Posterior cingulate gyrus (tissue), 11 donors: ENCODE measurements at regions not wholly inside any gene's neighbourhood (a gene's known extent, or its start where the extent isn't known, plus 50 kb on each side); places are given as distances from the start of the nearest gene placed in this dataset.
A peak's percentile ranks its signal among the peaks of the same experiment; 100 is the strongest.
"Not testable (repeated sequence)": the region's sequence is repeated elsewhere in the genome, so short reads cannot be mapped to it uniquely, and the experiment has no call there.

Source experiments
- DNase-seq, 10 donors: peaks; one replicate each; pipeline versions ENCODE4 v3.0.0 to v3.0.0-alpha.2; 2020 to 2021; ENCODE audit warnings: mixed read lengths in 3 of 10
- intact Hi-C: fragments of 100-400 bp; cut with DNase I; formaldehyde crosslinking; loops from one replicate; pipeline ENCODE4 v1.15.1; 2023

DNA sequence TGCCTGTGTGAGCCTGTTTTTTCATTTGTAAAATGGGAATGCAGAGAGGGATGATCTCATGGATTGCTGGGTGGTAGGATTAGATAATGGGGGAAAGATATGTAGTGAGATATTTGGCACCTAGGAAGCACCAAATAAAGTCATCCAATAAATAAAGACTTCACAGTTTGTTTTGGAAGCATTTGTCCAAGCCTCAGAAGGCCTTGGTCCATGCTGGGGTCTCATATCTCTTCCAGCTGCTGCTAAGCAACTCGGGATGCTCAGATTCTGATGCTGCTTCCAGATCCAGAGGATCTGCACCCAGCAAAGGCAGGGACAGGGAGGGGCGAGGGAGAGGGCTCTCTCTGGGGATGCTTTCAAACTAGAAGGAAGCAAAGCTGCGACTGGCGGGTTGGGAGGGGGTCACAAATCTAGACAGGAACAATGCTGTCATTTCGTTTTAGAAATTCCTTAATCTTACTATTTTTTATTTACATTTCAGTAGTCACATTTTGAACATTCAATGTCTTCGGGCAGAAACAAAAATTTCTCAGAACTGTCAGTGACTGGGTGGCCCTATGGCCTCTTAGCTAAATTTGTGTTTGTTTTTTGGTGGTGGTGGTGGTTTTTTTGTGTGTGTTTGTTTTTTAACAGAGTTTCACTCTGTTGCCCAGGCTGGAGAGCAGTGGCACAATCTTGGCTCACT, 114.9 kb upstream of the CDH5 start:
- peak in 1 of 10 donors; percentile 46 for DNase-seq
- intact Hi-C loops, result no loop called here

DNA sequence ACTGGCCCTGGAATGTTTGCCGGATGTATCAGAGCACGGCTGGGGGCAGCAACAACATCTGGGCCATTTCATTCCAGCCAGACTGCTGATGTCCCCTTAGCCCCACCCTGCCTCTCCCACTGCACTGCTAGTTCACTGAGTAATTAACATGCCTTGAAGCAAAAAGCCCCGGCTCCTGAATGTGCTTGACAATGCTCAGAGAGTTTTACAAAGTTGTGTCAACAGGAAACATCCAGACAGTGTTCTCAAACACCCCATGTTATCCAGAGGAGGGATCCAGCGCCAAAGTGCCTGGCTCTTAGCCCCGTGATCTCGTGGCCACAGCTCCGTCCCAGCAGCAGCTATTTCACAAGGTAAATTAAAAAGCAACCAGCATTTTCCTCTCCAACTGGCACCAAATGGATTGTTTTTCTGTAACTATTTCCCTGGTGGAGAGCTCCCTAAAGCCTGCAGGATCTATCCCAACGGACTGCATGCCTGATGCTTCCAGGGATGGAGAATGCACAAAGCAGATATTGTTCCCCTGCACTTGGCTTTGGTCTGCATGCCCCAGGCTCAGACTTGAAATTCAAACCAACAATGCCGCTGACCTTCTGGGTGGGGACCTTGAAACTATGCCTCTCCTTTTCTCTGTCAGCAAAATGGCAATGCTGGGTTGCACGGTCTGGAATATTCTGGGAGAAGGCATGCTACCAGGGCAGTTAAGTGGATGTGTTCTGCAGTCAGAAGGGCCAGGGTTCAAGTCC, 115.6 kb upstream of the CDH5 start:
- peak in 4 of 10 donors; percentile 27 to 84 (median 48) for DNase-seq
- intact Hi-C loops, result no loop called here

DNA sequence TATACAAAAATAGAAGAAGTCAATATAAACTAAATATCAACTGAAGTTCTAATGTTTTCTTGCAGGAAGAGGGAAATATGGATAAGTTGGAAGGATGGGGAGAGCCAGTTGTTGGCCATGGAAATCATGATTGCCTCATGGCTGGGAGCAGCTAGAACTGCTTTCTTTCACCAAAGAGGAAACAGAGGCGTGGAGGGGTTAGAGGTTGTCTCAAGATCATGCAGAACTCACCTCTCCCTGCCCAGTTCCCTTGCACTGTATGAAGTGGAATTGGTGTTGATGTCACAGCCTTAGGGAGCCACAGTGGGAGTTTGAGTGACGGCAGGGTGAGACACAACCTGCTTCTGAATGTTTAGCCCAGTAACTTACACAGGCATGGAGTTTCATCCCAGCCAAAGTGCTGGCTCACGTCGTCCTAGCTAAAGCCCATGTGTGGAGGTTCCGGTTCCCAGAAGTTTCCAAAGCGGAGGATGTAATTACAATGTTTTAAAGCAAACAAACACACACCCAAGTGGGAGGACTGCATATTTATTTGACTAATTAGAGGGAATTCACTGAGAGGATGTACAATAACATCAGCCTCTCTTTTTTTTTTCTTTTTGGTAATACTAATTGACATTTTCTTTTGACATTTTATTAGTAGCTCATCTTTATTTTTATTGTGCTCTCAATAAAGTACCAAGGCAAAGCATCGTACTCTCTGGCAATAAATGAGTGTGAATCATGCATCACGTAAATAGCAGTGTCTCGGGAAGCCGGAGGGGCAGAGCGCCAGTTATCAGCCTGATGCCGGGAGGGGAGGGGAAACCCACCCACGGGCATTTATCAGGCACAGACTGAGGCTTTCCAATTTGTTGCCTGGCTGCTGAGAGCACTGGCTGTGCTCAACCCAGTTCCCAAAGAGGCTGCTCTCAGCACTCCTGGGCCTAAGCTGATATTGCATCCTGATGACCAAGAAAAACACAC, 118.7 kb upstream of the CDH5 start:
- peak in 2 of 10 donors; percentile 25 to 83 for DNase-seq
- intact Hi-C loops, result no loop called here

DNA sequence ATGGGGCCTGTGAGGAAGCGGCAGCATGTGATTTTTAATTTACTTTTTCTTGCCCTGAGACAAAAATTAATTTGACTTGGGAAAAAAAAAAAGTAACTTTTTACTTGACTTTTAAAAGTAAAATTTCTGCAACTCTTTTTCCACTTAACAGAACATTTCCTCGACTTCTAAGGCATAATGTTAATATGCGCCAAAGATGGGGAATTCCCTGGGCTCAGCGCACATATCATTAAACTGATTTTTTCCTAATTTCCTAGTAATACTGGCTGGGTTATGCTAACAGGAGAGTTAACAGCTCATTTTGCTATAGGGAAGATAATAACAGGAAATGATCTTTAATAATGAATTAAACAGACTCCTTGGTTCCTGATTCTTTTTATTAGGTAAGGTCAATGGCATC, 120.6 kb upstream of the CDH5 start:
- intact Hi-C loops, result no loop called here
- no peak for DNase-seq

DNA sequence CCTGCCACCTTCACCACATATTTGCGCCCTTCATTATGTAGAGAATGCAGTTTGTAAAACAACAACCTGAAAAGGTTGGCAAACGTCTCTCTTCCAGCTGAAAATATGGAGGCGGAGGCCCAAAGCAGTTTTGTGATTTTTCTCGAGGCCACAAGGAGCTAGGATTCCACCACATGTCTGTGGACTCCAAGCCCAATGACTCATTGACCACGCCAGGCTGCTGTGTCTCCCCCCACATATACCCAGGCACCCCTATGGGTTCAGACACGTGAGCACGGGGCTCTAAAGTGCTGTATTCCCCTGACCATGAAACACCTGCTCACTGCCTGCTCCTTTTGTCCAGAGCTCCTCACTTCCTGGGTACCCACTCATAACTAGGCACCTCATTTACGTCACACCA, 121.4 kb upstream of the CDH5 start:
- no peak for DNase-seq
- intact Hi-C loops, result no loop called here

DNA sequence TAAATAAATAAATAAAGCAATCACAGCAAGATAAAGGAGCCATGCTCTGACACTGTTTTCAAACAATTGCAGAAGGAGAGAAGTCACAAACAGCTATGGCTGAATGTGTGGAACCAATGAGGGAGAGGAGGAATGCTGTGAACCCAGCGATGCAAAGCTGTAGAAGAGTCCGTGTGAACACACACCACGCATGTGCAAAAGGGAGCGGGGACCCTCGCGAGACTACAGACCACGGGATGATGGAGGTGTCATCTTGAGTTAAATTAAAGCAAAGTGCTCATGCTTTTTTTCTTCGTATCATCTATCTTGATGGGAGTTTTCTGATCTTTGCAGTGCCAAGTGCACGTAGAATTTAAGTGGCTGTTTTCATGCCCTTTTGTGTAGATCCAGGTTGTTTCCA, 123.8 kb upstream of the CDH5 start:
- DNase-seq, result peak in 1 of 10 donors; percentile 13
- intact Hi-C loops, result no loop called here

DNA sequence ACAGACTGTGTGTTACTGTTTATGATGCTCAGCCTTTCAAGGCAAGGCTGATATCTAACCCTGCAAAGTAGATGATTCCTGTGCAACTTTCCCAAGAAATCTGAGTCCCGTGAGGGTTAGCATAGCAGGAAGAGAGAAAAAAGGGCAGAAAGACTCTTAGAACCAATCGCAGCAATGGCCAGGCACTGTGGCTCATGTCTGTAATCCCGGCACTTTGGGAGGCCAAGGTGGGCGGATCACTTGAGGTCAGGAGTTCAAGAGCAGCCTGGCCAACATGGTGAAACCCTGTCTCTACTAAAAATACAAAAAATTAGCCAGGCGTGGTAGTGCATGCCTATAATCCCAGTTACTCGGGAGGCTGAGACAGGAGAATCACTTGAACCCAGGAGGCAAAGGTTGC, 124.3 kb upstream of the CDH5 start:
- intact Hi-C loops, DNase-seq: not testable (repeated sequence)

DNA sequence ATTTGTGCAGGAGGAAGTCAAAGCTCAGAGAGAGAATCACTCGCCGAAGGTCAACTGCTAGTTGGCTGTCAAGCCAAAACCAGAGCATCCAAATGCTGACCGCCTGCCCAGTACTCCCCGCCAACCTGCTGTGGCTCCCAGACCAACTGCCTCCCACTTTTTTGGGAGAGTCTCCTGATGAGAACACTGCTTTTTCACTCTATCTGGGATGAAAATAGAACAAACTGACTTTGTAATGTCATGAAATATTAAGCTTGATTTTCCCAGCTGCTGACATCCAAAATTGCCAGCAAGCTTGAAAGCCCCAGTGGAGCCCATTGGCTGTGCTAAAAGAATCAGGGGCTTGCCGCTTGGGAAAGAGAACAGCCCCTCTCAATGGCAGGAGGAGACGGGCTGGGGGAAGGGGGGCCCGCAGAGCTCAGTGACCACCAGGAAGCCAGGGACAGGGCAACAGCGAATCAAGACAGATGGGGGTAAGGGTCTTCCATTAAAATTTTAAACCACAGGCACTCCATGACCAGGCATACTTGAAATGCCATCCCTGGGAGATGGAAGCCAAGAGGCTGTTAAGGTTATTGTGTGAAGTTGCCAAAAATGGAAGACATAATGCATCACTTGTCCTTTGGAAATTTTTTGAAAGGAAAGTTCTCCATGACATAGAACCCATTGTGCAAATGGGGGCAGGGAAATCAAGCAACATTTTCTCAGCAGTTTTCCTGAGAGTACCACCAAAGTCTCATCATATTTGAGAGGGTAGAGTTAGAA, 125.7 kb upstream of the CDH5 start:
- no peak for DNase-seq
- intact Hi-C loops, result no loop called here

DNA sequence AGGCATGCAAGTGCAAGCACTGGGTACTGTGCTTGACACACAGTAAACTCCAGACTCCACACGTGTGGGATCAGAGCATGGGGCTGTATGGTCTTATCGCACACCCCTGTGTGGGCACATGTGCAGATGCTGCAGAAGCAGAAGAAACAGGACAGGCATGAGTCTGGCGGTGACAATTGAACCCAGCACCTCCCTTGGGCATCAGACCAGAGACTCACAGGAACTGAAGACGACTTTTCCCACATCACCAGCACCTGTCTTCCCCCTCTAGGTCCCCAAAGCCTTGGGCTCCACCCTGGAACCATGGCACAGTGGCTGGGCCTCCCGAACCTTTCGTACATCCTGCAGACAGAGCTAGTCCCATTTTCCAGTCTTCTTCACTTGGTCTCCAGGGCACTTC, 126.4 kb upstream of the CDH5 start:
- DNase-seq, result no peak
- intact Hi-C loops, result no loop called here

DNA sequence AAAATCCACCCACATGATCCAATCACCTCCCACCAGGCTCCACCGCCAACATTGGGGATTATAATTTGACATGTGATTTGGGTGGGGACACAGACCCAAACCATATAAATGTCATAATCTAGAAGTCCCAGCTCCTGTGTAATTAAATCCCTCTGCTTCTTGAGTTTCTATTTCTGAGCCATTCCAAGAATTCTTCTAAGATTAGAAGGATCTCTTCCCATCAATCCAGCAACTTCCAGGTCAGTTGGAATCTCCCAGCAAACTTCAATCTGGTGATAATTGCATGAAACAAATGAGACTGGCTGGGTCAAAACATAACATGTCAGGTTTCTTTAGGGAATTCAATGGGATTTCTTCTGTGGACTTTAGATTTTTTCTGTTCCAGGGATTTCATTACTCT, 127.8 kb upstream of the CDH5 start:
- no peak for DNase-seq
- intact Hi-C loops, result no loop called here

DNA sequence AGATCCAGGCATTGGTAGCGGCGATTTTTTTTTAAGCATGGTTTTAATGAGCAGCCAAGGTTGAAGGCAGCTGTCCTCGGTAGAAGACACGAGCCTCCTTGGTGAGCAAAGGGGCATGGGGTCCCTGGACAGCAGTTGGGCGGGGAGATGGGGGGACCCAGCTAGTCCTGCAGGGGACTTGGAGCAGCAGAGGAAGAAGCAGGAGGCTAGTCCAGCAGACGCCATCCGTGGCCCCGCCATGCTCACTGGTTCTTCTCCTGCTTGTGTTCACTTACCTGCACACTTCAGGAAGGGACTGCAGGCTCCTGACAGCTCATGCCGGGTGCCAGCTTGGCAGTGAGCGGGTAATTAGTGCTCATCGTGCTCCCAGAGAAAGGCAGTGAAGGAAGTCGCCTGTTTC, 130.2 kb upstream of the CDH5 start:
- no peak for DNase-seq

DNA sequence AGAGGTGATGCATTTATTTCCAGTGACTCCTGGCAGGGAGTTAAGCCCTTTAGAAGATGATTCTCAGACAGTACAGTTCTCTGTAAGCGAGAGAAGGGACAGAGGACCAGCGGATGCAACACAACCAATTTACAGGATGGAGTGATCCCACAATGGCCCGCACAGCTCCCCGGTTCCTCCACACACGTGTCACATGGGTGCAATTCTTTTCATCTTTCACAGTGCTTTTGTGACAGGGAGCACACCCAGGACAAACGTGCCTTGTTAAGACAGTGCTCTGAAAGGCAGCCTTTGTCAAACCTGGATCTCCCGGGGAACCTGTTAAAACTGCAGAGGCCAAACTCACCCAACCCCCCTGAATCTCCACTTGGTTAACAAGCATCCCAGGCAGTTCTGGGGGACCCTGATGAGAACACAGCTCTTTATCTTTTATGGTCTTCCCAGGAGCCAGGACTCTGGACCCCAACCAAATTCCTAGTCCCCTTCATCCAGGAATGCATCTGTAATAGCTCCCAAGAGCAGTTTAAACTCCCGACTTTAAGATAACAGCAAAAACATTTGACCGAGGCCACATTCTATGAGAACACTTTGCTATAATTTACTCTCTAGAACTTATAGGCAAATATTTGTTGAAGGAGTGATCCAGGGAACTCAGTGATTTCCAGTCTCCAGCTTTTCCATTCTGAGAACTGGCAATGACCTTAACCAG, 134.9 kb upstream of the CDH5 start:
- intact Hi-C loops, result no loop called here
- no peak for DNase-seq

More for the DNA sequence above, 130.2 kb upstream of the CDH5 start:
- intact Hi-C loops, result no loop called here

DNA sequence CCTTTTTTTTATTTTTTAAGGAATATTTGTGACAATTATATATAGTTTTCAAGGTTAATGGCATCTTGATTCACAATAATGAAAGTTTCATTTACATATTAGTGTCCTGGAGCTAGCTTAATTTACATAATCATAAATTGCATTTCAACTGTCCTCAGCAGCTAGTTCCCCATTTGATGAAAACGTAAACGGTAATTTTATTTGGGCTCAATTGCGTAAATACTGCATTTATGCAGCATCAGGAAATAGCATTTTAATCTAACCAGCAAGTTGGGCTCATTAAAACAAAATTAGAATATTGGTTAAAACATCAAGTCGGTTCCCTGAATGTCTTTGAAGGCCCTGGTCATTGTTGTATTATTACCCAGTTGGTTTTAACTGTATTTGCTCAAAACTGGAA, 136.8 kb upstream of the CDH5 start:
- intact Hi-C loops, result no loop called here
- no peak for DNase-seq

DNA sequence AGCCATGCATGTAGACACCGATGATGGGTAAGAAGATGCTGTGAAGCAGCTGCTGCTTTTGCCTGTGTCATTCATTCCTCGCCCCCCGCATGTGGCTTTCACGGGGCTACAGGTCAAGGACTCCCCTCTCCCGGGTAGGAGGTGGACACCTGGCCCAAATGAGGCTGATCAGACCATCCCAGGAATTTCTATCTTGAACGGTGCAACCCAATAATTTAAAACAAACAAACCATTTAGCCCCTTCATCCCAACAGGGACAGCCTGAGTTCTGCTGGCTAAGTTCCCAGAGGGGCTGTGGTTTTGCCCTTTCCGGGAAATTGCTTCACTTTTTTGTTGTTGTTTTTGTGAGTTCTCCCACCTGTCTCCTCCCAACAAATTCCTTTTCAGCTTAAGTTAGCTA, 137.7 kb upstream of the CDH5 start:
- intact Hi-C loops, result no loop called here
- no peak for DNase-seq

DNA sequence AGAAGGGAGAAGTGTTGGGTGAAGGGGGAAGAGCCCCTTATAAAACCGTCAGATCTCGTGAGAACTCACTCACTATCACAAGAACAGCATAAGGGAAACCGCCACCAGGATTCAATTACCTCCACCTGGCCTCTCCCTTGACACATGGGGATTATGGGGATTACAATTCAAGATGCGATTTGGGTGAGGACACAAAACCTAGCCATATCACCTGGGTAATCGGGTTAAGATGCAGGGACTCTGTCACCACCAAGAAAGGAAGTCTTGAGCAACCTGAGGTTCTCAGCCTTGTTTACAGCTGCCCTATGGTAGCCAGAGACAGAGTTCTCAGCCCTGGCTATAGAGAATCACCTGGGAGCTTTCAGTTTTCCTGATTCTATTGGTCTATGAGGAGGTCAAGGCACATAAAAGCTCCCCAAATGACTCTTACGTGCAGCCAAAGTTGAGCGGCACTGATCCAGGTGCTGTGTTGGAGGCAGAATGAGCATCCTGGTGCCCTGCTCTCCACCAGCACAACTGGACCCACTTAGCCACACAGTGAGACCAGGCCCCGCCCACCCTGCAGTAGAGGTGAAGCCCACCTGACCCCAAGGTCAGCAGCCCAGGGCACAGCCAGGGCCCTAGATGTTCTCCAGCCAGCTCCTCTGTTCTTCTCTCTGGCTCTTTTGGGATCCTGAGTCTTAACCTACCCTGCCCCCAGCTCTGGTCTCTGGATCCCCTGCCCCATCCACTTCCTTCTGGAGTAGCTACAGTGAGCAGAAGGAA, 138.5 kb upstream of the CDH5 start:
- DNase-seq, result no peak
- intact Hi-C loops, result no loop called here

DNA sequence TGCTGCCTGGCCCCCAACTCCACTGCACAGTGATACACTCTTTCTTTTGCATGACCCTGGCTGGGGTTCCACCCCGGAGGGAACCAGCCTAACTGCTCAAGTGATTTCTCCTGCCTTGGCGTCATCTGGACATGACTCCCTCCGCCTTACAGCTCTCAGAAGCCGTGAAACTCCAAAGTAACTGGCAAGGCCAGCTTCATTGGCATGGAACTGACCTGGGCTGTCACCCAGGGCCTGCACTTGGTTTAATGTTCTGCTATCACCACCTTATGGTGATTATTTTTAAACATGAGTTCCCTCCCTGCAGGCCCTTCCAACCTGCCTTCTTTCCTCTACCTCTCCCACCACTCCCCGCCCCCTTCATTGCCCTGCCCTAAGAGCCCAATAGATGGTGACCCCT, 139.7 kb upstream of the CDH5 start:
- intact Hi-C loops, result no loop called here
- DNase-seq, result peak in 1 of 10 donors; percentile 8

DNA sequence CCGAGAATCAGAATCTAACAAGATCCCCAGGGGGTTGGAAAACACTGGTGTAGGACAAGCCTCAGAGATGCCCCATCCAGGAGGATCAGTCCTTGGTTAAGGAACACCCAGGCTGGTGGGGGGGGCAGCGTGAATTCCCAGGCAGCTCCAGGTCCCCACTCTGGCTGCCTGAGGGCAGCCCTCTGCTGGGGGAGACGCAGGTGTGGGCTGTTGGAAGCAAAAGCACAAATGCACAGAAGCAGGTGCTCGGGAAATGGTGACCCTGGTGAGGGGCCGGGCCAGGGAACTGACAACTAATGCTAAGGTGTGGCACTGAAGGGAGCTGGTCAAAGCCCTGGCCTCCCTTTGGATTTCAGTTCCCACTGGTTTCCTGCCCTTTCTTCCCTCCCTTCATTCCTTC, 140.8 kb upstream of the CDH5 start:
- intact Hi-C loops, result no loop called here
- DNase-seq, result no peak

DNA sequence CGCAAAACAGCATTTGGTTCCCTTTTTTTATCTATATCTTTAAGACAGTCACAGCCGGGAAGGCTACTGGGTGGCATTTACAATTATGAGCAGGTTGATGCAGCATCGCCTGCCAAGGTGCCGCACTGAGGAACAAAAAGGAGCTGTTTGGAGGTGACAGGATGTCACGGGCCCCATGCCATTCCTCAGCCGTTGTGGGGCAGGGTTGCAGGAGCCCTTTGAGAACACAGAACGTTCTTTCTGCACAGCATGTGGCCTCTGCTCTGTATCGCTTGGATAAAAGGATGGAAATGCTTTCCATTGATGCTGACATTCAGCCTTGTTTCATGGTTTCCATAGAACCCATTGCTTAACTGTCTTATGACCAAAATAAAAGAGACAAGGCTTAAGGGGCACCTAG, 141.9 kb upstream of the CDH5 start:
- intact Hi-C loops, result no loop called here
- DNase-seq, result no peak

DNA sequence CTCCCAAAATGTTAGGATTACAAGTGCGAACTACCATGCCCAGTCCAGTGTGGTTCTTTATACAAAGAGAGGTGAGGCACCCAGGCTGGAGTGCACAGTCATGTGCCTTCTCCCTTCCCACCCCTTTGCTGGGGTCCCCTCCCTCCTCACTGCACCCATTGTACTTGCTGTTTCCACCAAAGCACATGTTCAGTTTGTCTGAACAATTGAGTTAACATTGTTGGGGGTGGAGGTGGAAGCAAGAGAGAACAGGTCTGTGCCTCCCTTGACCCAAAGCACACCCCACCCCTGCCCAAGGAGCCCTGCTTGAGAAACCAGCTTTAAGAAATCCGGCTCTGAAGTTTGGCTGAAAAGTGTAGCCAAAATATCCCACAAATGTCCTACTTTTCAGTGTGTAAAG, 142.3 kb upstream of the CDH5 start:
- DNase-seq, result no peak
- intact Hi-C loops, result no loop called here
